Spleen (tissue), 11 donors: ENCODE measurements at regions not wholly inside any gene's neighbourhood (a gene's known extent, or its start where the extent isn't known, plus 50 kb on each side); places are given as distances from the start of the nearest gene placed in this dataset.

ENCODE experiments used
- DNase-seq: peaks from one replicate; pipeline ENCODE4 v3.0.0-alpha.2; 2020
- H3K27ac ChIP-seq, 8 donors: fragments of 200-600 bp; sonication (generic) in 7 of 8; 1 replicate in 4 of 8; 2 replicates in 4 of 8; pipeline versions ENCODE4 v1.5.0 to v1.8.0; 2016 to 2021; ENCODE audit warnings: inconsistent platforms in 4 of 8, mild to moderate bottlenecking in 4 of 8, moderate library complexity in 1 of 8
- H3K27me3 ChIP-seq, 7 donors: fragments of 200-600 bp; sonication (generic) in 6 of 7; replicated peaks in 1 of 7; 1 replicate in 4 of 7; 2 replicates in 3 of 7; pipeline versions ENCODE4 v1.5.0 to v1.8.0; 2016 to 2021; ENCODE audit warnings: inconsistent platforms in 3 of 7, mild to moderate bottlenecking in 1 of 7
- H3K36me3 ChIP-seq, 6 donors: fragments of 200-600 bp; sonication (generic) in 5 of 6; 1 replicate in 4 of 6; 2 replicates in 2 of 6; pipeline versions ENCODE4 v1.5.0 to v1.8.0; 2016 to 2021; ENCODE audit warnings: inconsistent platforms in 2 of 6
- H3K4me1 ChIP-seq, 6 donors: fragments of 200-600 bp; sonication (generic) in 5 of 6; 1 replicate in 3 of 6; 2 replicates in 3 of 6; pipeline versions ENCODE4 v1.5.0 to v1.8.0; 2016 to 2021; ENCODE audit warnings: inconsistent platforms in 3 of 6
- H3K4me3 ChIP-seq, 8 donors: fragments of 200-600 bp; sonication (generic) in 7 of 8; 1 replicate in 4 of 8; 2 replicates in 4 of 8; pipeline versions ENCODE4 v1.5.0 to v1.8.0; 2016 to 2021; ENCODE audit warnings: inconsistent platforms in 4 of 8, mild to moderate bottlenecking in 4 of 8, moderate library complexity in 2 of 8
- H3K9me3 ChIP-seq, 8 donors: fragments of 200-600 bp; sonication (generic) in 7 of 8; 1 replicate in 4 of 8; 2 replicates in 4 of 8; pipeline versions ENCODE4 v1.5.0 to v1.8.0; 2016 to 2021; ENCODE audit warnings: inconsistent platforms in 4 of 8
- POLR2A ChIP-seq, 3 donors: fragments of 450-650 bp; IDR thresholded peaks; one replicate each; pipeline ENCODE4 v1.5.1; 2017; ENCODE audit warnings: antibody characterized with exemption in 3 of 3, mild to moderate bottlenecking in 1 of 3
- POLR2AphosphoS5 ChIP-seq, 3 donors: sonication (generic); formaldehyde crosslinking; IDR thresholded peaks; one replicate each; pipeline ENCODE4 v1.5.1; 2017; ENCODE audit warnings: antibody characterized with exemption in 3 of 3
- WGBS, 5 donors: extraction: QIAGEN DNeasy Blood & Tissue Kit in 3 of 5; methylation state at CpG; one replicate each; pipeline versions ENCODE4 v1.1.5 to v1.1.7; 2013 to 2018; 5-methylcytosine and 5-hydroxymethylcytosine counted together
- intact Hi-C: fragments of 100-400 bp; cut with DNase I; formaldehyde crosslinking; loops from one replicate; pipeline ENCODE4 v1.15.0; 2023; ENCODE audit warnings: low total_unique reads
- TF ChIP-seq, protein P1 (sequence below), 11 experiments: fragments of 200-600 bp in 7 of 11; fragments of 450-650 bp in 4 of 11; sonication (generic) in 4 of 11; IDR thresholded peaks in 8 of 11; conservative IDR thresholded peaks in 3 of 11; 1 replicate in 7 of 11; 2 replicates in 4 of 11; pipeline versions ENCODE4 v1.4.0 to v1.8.0; 2016 to 2021; ENCODE audit warnings: antibody characterized with exemption in 11 of 11, inconsistent platforms in 4 of 11, mild to moderate bottlenecking in 1 of 11
- donor health status: healthy with polysubstance abuse.
- donor health status: DM: no; HTN: no; CAD: no; lungs with moderate emphysema.
- donor health status: DM: no; HTN: no; CAD: no.
- donor health status: Bipolar disorder and iron deficiency.
- donor health status: healthy.
- donor health status: DM: no; HTN: no; CAD: no.
- donor health status: DM: yes; HTN: yes; CAD: no.

DNA sequence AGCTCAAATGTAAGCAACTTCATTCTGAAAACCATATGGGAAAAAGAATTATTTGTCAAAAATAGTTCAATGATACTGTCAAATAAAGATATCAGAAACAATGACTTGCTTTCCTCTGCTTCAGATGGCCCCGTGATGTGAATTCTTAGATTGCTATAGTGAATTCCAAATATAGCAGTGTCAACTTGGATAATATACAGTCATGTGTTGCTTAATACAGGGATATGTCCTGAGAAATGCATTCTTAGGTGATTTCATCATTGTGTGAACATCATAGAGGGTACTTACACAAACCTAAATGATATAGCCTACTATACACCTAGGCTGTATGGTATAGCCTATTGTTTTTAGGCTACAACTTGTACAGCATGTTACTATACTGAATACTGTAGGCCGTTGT is 108.7 kb upstream of the MIS18BP1 start:
- H3K27me3 ChIP-seq = no peaks in the 10 kb centered on the region
- no peaks in the 10 kb centered on the region for H3K36me3 ChIP-seq
- no peaks in the 10 kb centered on the region for H3K4me1 ChIP-seq
- no peak for TF ChIP-seq POLR2AphosphoS5 (IDR thresholded peaks at IDR 0.05)
- no peak for TF ChIP-seq POLR2A (IDR thresholded peaks at IDR 0.05)
- TF ChIP-seq, protein P1, sequence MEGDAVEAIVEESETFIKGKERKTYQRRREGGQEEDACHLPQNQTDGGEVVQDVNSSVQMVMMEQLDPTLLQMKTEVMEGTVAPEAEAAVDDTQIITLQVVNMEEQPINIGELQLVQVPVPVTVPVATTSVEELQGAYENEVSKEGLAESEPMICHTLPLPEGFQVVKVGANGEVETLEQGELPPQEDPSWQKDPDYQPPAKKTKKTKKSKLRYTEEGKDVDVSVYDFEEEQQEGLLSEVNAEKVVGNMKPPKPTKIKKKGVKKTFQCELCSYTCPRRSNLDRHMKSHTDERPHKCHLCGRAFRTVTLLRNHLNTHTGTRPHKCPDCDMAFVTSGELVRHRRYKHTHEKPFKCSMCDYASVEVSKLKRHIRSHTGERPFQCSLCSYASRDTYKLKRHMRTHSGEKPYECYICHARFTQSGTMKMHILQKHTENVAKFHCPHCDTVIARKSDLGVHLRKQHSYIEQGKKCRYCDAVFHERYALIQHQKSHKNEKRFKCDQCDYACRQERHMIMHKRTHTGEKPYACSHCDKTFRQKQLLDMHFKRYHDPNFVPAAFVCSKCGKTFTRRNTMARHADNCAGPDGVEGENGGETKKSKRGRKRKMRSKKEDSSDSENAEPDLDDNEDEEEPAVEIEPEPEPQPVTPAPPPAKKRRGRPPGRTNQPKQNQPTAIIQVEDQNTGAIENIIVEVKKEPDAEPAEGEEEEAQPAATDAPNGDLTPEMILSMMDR (IDR thresholded peaks at IDR 0.05 in 8 of 11, conservative IDR thresholded peaks at IDR 0.05 in 3 of 11) = no peak
- H3K27ac ChIP-seq = no peak overlapping the region
- no peaks in the 10 kb centered on the region for H3K9me3 ChIP-seq
- no peak overlapping the region for H3K4me3 ChIP-seq
- intact Hi-C loops = no loop called here
- WGBS, 5 donors = 76 to 94% (median 84%) methylated on average over 2 of the region's 2 CpGs
- DNase-seq = no peak

DNA sequence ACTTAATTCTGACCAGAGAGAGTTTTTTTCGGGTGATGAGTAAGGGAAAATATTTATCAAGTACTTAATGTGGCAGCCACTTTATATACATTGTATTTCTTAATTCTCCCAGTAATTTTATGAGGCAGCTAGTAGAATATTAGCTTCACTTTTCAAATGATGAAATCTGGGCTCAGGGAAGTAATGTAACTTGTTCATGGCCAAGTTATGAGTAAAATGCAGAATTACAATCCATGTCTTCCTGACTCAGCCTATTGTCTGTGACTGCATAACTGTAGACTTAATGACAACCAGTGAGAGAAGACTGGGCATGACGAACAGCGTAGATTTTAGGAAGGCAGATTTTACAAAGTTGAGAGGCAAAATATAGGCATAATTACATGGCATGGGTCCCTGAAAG is 106.7 kb upstream of the MIS18BP1 start:
- TF ChIP-seq POLR2A (IDR thresholded peaks at IDR 0.05) (no peak), POLR2AphosphoS5 (IDR thresholded peaks at IDR 0.05) (no peak)
- TF ChIP-seq, protein P1 (IDR thresholded peaks at IDR 0.05 in 8 of 11, conservative IDR thresholded peaks at IDR 0.05 in 3 of 11) = no peak
- no peaks in the 10 kb centered on the region for H3K27me3 ChIP-seq
- intact Hi-C loops = no loop called here
- DNase-seq = no peak
- no peak overlapping the region for H3K27ac ChIP-seq
- H3K4me1 ChIP-seq = no peaks in the 10 kb centered on the region
- no peak overlapping the region for H3K4me3 ChIP-seq
- no peaks in the 10 kb centered on the region for H3K9me3 ChIP-seq
- 85 to 95% (median 91%) methylated on average over 3 of the region's 3 CpGs for WGBS, 5 donors
- H3K36me3 ChIP-seq = no peaks in the 10 kb centered on the region

- Histone ChIP-seq H3K4me1 (no peaks in the 10 kb centered on the region), H3K4me3 (no peak overlapping the region), H3K27ac (no peak overlapping the region), H3K36me3 (no peaks in the 10 kb centered on the region), H3K27me3 (no peaks in the 10 kb centered on the region), H3K9me3 (peaks cover 0 to 44% (median 32%) of the 10 kb centered on the region in 8 donors)
- TF ChIP-seq, protein P1 (IDR thresholded peaks at IDR 0.05 in 8 of 11, conservative IDR thresholded peaks at IDR 0.05 in 3 of 11) = no peak
- no peak for TF ChIP-seq POLR2A (IDR thresholded peaks at IDR 0.05)
- TF ChIP-seq POLR2AphosphoS5 (IDR thresholded peaks at IDR 0.05) = no peak
- DNase-seq = no peak
- intact Hi-C loops = no loop called here
- WGBS, 5 donors = 65 to 83% (median 76%) methylated on average over 4 of the region's 4 CpGs
These were observed 79.5 kb upstream of the MIS18BP1 start for GRCh38 chr14:45332360-45332988.

- DNase-seq = no peak
- Histone ChIP-seq H3K36me3 (no peaks in the 10 kb centered on the region), H3K9me3 (peaks cover 0 to 19% (median 14%) of the 10 kb centered on the region in 8 donors), H3K27ac (no peak overlapping the region), H3K4me3 (no peak overlapping the region), H3K4me1 (no peaks in the 10 kb centered on the region), H3K27me3 (no peaks in the 10 kb centered on the region)
- no peak for TF ChIP-seq POLR2AphosphoS5 (IDR thresholded peaks at IDR 0.05)
- TF ChIP-seq, protein P1 (IDR thresholded peaks at IDR 0.05 in 8 of 11, conservative IDR thresholded peaks at IDR 0.05 in 3 of 11) = no peak
- TF ChIP-seq POLR2A (IDR thresholded peaks at IDR 0.05) = no peak
- intact Hi-C loops = no loop called here
- WGBS, 5 donors = 69 to 89% (median 79%) methylated on average over 1 of the region's 1 CpG
These were observed 55.9 kb upstream of the MIS18BP1 start for GRCh38 chr14:45308745-45309397.
